ENCODE measurements at regions not wholly inside any gene's neighbourhood (a gene's known extent, or its start where the extent isn't known, plus 50 kb on each side); places are given as distances from the start of the nearest gene placed in this dataset.
"Not testable (repeated sequence)": the region's sequence is repeated elsewhere in the genome, so short reads cannot be mapped to it uniquely, and the experiment has no call there.

- H3K27me3 Mint-ChIP-seq = peaks cover 9% of the 10 kb centered on the region
- H3K4me1 Mint-ChIP-seq = peaks cover 5% of the 10 kb centered on the region
- no peak overlapping the region for H3K27ac Mint-ChIP-seq
- peak overlapping the region; percentile 70 for H3K4me3 Mint-ChIP-seq
- H3K9me3 Mint-ChIP-seq = no peaks in the 10 kb centered on the region
- H3K36me3 Mint-ChIP-seq = no peaks in the 10 kb centered on the region
These were observed 71.2 kb downstream of the C9orf50 start for GRCh38 chr9:129549684-129550083.

GRCh38 chr9:129549139-129549538, 71.8 kb downstream of the C9orf50 start:
- H3K27ac Mint-ChIP-seq = no peak overlapping the region
- H3K4me1 Mint-ChIP-seq = peaks cover 5% of the 10 kb centered on the region
- peak overlapping the region; percentile 70 for H3K4me3 Mint-ChIP-seq
- no peaks in the 10 kb centered on the region for H3K9me3 Mint-ChIP-seq
- peaks cover 9% of the 10 kb centered on the region for H3K27me3 Mint-ChIP-seq
- no peaks in the 10 kb centered on the region for H3K36me3 Mint-ChIP-seq

DNA sequence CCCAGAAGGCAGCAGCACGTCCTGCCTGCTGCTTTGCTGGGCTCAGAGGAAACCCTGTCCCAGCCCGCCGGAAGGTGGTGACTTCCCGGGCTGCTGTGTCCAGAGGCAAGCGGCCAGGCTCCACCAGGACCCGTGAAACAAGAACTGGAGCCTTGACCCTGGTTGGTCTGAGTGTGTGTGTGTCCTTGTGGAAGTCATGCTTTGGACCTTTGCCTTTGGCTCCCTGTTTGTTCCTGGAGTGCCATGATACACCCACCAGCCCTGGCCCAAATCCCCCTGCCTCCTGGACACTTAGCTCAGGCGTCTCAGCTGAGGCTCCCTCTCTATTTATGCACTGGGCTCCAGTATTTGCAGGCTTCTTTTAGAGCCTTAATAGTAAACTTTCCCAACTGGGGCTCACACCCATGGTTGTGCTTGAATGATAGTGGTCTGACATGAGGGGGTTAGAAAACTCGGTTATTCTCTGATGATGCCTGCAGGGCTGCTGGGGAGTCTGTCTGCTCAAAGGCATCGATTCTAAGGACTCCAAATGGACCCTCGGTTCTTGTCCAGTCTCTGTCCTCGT, 72.2 kb downstream of the C9orf50 start:
- Mint-ChIP-seq H3K9me3 (no peaks in the 10 kb centered on the region), H3K4me1 (peaks cover 5% of the 10 kb centered on the region), H3K4me3 (peak overlapping the region; percentile 7), H3K36me3 (no peaks in the 10 kb centered on the region), H3K27ac (no peak overlapping the region), H3K27me3 (peaks cover 9% of the 10 kb centered on the region)

GRCh38 chr9:129547869-129548570, 72.9 kb downstream of the C9orf50 start:
- Mint-ChIP-seq H3K27ac (no peak overlapping the region), H3K4me1 (peaks cover 5% of the 10 kb centered on the region), H3K36me3 (no peaks in the 10 kb centered on the region), H3K4me3 (no peak overlapping the region), H3K27me3 (peaks cover 10% of the 10 kb centered on the region), H3K9me3 (no peaks in the 10 kb centered on the region)

- no peak overlapping the region for H3K27ac Mint-ChIP-seq
- H3K4me3 Mint-ChIP-seq = no peak overlapping the region
- H3K36me3 Mint-ChIP-seq = no peaks in the 10 kb centered on the region
- peaks cover 5% of the 10 kb centered on the region for H3K4me1 Mint-ChIP-seq
- peaks cover 10% of the 10 kb centered on the region for H3K27me3 Mint-ChIP-seq
- no peaks in the 10 kb centered on the region for H3K9me3 Mint-ChIP-seq
These were observed 73.8 kb downstream of the C9orf50 start for GRCh38 chr9:129547063-129547462.

DNA sequence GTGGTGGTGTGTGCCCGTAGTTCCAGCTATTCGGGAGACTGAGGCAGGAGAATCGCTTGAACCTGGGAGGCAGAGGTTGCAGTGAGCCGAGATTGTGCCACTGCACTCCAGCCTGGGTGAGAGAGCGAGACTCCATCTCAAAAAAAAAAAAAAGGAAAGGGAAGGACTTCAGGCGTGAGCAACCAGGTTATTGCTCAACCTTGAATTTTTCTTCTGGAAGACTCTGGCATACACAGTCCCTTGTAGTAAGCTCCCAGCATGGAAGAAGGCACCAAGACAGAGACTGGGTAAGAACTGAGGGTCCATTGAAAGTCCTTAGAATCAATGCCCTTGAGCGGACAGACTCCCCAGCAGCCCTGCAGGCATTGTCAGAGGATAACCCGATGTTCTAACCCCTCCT, 75.0 kb downstream of the C9orf50 start:
- not testable (repeated sequence) for H3K4me1 Mint-ChIP-seq, H3K4me3 Mint-ChIP-seq, H3K36me3 Mint-ChIP-seq, H3K27me3 Mint-ChIP-seq, H3K9me3 Mint-ChIP-seq
- H3K27ac Mint-ChIP-seq = peak overlapping the region; percentile 68

DNA sequence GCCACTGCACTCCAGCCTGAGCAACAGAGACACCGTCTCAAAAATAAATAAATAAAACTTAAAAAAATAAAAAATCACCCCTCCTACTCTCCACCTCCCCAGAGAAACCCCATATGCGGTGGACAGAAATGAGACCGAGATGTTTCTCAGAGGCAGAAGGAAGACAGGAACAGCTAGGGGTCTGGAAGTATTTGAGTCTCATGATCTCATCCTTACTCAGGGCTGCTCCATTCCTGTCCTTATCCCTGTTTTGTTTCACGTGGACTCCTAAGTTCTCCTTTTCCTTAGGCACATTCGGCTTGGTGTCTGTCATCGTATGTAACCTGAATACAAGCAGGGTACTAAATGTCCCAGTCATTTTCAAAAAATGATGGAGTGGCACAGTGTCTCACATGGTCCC, 76.1 kb downstream of the C9orf50 start:
- H3K4me1 Mint-ChIP-seq = peaks cover 5% of the 10 kb centered on the region
- H3K27ac Mint-ChIP-seq = no peak overlapping the region
- no peak overlapping the region for H3K4me3 Mint-ChIP-seq
- no peaks in the 10 kb centered on the region for H3K36me3 Mint-ChIP-seq
- peaks cover 6% of the 10 kb centered on the region for H3K27me3 Mint-ChIP-seq
- H3K9me3 Mint-ChIP-seq = no peaks in the 10 kb centered on the region

- no peak overlapping the region for H3K27ac Mint-ChIP-seq
- H3K4me3 Mint-ChIP-seq = no peak overlapping the region
- peaks cover 3% of the 10 kb centered on the region for H3K36me3 Mint-ChIP-seq
- H3K4me1 Mint-ChIP-seq = no peaks in the 10 kb centered on the region
- no peaks in the 10 kb centered on the region for H3K9me3 Mint-ChIP-seq
- H3K27me3 Mint-ChIP-seq = peaks cover 2% of the 10 kb centered on the region
These were observed 78.2 kb downstream of the C9orf50 start for GRCh38 chr9:129542741-129543140.

DNA sequence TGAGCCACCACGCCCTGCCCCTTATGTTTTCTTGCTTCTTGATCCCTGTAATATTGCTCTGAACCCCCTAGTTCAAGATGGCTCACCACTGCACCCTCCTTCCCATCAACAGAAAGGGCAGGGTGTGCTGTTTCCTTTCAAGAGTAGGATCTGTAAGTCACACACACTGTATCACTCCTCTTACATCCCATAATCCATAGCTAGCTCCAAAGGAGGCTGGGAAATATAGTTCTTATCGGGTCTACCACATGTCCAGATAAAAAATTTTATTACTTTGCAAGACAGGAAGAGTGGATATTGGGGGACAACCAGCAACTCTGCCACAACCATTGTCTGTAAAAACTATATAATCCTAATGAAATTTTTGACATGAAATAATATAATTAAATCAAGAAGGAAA, 79.6 kb downstream of the C9orf50 start:
- Mint-ChIP-seq H3K27ac (no peak overlapping the region), H3K27me3 (peaks cover 1% of the 10 kb centered on the region), H3K9me3 (no peaks in the 10 kb centered on the region), H3K4me1 (no peaks in the 10 kb centered on the region), H3K4me3 (no peak overlapping the region), H3K36me3 (peaks cover 3% of the 10 kb centered on the region)

DNA sequence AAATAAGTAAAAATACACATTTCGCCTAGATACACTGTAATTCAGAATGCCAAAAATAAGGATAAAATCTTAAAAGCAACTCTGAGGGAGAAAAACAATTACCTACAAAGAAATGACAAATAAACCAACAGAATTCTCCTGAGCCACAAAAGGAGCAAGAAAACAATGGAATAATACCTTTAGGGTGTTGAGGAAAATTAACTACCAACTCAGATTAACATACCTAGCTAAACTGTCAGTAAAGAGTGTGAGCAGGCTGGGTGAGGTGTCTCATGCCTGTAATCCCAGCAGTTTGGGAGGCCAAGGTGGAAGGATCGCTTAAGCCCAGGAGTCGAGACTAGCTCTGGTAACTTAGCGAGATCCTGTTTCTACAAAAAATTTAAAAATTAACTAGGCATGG, 81.5 kb downstream of the C9orf50 start:
- H3K27ac Mint-ChIP-seq = no peak overlapping the region
- H3K4me1 Mint-ChIP-seq = no peaks in the 10 kb centered on the region
- H3K4me3 Mint-ChIP-seq = no peak overlapping the region
- H3K9me3 Mint-ChIP-seq = no peaks in the 10 kb centered on the region
- H3K27me3 Mint-ChIP-seq = peaks cover 1% of the 10 kb centered on the region
- peaks cover 3% of the 10 kb centered on the region for H3K36me3 Mint-ChIP-seq

DNA sequence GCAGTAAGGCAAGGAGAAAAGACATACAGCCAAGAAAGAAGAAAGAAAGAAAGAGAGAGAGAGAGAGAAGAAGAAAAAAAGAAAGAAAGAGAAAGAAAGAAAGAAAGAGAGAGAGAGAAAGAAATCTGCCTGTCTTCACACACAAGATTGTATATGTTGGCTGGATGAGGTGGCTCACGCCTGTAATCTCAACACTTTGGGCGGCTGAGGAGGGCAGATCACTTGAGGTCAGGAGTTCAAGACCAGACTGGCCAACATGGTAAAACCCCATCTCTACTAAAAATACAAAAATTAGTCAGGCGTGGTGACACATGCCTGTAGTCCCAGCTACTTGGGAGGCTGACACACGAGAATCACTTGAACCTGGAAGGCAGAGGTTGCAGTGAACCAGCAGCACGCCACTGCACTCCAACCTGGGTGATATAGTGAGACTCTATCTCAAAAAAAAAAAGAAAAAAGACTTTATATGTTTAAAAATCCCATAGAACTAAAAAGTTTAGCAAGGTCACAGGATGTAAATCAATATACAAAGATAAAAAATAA, 89.0 kb downstream of the C9orf50 start:
- not testable (repeated sequence) for H3K36me3 Mint-ChIP-seq, H3K4me3 Mint-ChIP-seq, H3K4me1 Mint-ChIP-seq, H3K9me3 Mint-ChIP-seq, H3K27me3 Mint-ChIP-seq, H3K27ac Mint-ChIP-seq

DNA sequence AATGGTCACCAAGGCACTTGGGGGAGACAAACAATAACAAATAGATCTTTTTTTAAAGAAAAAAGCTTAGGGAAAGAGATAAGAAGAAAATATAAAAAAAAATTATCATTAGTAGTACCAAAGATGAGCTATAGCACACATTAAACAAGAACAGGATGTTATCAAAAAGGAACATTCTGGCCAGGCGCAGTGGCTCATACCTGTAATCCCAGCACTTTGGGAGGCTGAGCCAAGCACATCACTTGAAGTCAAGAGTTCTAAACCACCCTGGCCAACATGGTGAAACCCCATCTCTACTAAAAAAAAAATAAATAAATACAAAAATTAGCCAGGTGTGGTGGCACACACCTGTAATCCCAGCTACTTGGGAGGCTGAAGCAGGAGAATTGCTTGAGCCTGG, 92.9 kb downstream of the C9orf50 start:
- not testable (repeated sequence) for H3K27me3 Mint-ChIP-seq, H3K4me1 Mint-ChIP-seq, H3K9me3 Mint-ChIP-seq, H3K27ac Mint-ChIP-seq, H3K36me3 Mint-ChIP-seq, H3K4me3 Mint-ChIP-seq

GRCh38 chr9:129525656-129526196, 95.2 kb downstream of the C9orf50 start:
- Mint-ChIP-seq H3K4me3 (no peak overlapping the region), H3K27me3 (no peaks in the 10 kb centered on the region), H3K4me1 (peaks cover 4% of the 10 kb centered on the region), H3K9me3 (peaks cover 4% of the 10 kb centered on the region), H3K27ac (no peak overlapping the region), H3K36me3 (no peaks in the 10 kb centered on the region)

DNA sequence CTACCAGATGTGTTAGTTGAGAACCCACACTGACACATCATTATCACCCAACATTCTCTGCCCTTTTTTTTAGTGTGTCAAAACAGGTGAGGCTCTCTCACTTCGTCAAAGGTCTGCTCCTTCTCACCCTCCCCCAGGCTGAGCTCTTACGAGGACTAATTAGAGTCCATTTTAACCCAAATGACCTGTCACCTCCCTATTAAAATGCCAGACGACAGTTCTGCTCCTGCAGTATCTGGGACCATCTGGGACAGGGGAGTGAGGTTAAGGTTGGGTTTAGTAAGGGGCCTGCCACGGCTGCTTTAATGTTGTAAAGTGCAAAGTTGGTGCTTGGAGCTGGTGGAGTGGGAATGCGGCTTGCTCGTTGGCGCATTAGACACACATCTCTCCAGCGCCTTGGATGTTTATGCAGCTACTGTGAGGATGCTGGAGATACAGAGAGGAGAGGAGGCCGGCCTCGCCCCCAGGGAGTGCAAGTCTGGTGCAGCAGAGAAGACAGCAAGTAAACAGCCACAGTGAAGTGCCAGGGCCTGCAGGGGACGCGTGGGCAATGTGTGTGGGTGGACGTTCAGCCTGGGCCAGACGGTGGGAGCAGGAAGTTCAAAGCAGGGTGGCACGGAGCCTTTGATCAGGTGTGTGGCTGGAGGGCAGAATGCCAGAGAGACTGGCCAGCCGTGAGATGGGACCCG, 96.2 kb downstream of the C9orf50 start:
- Mint-ChIP-seq H3K4me3 (no peak overlapping the region), H3K27ac (peak overlapping the region; percentile 21), H3K9me3 (peaks cover 4% of the 10 kb centered on the region), H3K27me3 (no peaks in the 10 kb centered on the region), H3K36me3 (no peaks in the 10 kb centered on the region), H3K4me1 (no peaks in the 10 kb centered on the region)

DNA sequence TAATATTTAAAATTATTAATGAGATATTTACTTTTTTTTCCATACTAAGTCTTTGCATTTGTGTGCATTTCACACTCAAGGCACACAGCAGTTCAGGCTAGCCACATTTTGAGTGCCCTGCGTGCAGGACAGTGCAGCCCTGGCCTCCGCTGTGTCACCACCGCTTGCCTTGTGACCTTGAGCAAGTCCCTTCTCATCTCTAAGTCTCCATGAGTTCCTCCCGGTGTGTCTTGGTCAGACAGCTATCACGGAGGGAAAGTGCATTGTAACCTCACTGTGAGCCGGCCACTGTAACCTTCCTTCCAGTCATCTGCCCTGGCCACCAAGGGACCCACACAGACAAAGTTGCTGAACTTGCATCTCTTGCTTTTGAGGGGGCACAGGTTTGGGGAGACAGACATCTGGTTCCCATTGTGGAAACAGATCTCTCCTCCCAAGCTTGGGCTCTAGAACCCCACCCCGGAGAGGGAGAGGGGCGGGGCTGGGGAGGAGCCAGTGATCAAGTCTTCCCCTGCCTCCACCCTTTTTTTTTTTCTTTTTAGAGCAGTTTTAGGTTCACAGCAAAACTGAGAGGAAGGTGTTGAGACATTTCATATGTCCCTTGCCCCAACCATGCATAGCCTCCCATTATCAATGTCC, 96.8 kb downstream of the C9orf50 start:
- H3K9me3 Mint-ChIP-seq = peaks cover 4% of the 10 kb centered on the region
- no peak overlapping the region for H3K27ac Mint-ChIP-seq
- no peaks in the 10 kb centered on the region for H3K27me3 Mint-ChIP-seq
- no peaks in the 10 kb centered on the region for H3K4me1 Mint-ChIP-seq
- H3K36me3 Mint-ChIP-seq = no peaks in the 10 kb centered on the region
- no peak overlapping the region for H3K4me3 Mint-ChIP-seq

- H3K27ac Mint-ChIP-seq = no peak overlapping the region
- H3K9me3 Mint-ChIP-seq = peaks cover 5% of the 10 kb centered on the region
- H3K4me1 Mint-ChIP-seq = no peaks in the 10 kb centered on the region
- peaks cover 5% of the 10 kb centered on the region for H3K36me3 Mint-ChIP-seq
- no peak overlapping the region for H3K4me3 Mint-ChIP-seq
- peaks cover 2% of the 10 kb centered on the region for H3K27me3 Mint-ChIP-seq
These were observed 98.5 kb downstream of the C9orf50 start for GRCh38 chr9:129522351-129522750.

All from activated naive CD4-positive, alpha-beta T cell treated with anti-CD3 and anti-CD28 coated beads, Interleukin-2, amount 50 U/mL, for 24 hours (primary cell).